NCI-H2227 treated with DMSO at 0.1 percent for 48 hours (cell line): ENCODE measurements at regions not wholly inside any gene's neighbourhood (a gene's known extent, or its start where the extent isn't known, plus 50 kb on each side); places are given as distances from the start of the nearest gene placed in this dataset.
"Not testable (repeated sequence)": the region's sequence is repeated elsewhere in the genome, so short reads cannot be mapped to it uniquely, and the experiment has no call there.

Experiments used
- DNase-seq: peaks from one replicate; lab custom pipeline; 2025; lab: John Stamatoyannopoulos, UW

GRCh38 chr11:114942207-114942606, 263.9 kb downstream of the NXPE2 start:
- DNase-seq = no peak

GRCh38 chr11:114949614-114950351, 271.5 kb downstream of the NXPE2 start:
- no peak for DNase-seq

- no peak for DNase-seq
Observed at GRCh38 chr11:114953039-114953438, 274.7 kb downstream of the NXPE2 start.

- no peak for DNase-seq
Observed at GRCh38 chr11:114955923-114956322, 277.6 kb downstream of the NXPE2 start.

GRCh38 chr11:114956566-114956965, 278.2 kb downstream of the NXPE2 start:
- no peak for DNase-seq

GRCh38 chr11:114959953-114960505, 281.7 kb downstream of the NXPE2 start:
- no peak for DNase-seq

DNA sequence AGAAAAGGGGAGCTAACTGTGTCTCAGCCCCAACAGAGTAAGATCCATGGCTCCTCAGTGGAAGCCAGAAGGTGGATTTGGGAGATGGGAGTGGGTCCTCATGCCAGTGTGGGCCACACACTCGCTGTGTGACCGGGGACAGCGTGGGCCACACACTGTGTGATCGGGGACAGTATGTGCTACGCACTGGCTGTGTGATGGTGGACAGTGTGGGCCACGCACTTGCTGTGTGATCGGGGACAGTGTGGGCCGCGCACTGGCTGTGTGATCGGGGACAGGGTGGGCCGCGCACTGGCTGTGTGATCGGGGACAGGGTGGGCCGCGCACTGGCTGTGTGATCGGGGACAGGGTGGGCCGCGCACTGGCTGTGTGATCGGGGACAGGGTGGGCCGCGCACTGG, 282.5 kb downstream of the NXPE2 start:
- not testable (repeated sequence) for DNase-seq

- DNase-seq = no peak
Observed at GRCh38 chr11:114964676-114965214, 286.4 kb downstream of the NXPE2 start.

GRCh38 chr11:114970927-114971645, 292.8 kb downstream of the NXPE2 start:
- no peak for DNase-seq

DNA sequence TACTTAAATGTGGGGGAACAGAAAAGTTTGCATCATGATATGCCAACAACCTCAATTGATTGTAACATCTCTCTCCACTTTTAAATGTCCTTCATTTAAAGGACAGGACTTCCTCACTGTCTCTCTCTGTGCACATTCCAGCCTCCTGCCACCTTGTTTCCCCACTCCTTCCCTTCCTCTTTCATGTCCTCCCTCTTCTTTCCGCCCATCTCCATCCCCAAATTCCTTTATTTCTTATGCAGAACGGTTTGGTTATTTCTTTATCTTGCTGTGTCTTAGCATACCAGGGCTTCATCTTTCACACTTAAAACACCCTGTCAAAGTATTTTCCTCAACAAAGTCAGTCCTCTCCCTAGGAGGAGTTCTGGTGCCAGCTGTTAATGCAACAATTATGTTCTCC, 293.8 kb downstream of the NXPE2 start:
- DNase-seq = no peak

- no peak for DNase-seq
Observed at GRCh38 chr11:114977651-114978050, 299.3 kb downstream of the NXPE2 start.

DNA sequence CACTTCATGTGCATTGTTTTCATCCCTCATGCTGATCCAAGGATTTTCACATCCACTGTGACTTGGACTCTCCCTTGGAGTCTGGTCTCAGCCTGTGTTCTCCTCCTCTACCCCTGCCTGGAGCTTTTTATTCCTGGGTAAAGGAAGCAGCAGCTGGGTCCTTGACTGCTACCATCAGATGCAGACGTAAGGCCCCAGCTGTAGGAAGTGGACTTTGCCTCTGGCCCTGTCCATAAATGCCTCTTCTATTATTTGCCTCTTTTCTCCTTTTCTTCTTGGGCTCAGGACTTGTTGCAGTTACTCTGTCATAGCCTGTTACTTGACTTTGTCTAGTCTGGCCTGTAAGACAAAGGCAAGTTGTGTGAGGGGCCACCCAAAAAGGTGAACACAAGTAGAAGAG, 303.8 kb downstream of the NXPE2 start:
- no peak for DNase-seq

DNA sequence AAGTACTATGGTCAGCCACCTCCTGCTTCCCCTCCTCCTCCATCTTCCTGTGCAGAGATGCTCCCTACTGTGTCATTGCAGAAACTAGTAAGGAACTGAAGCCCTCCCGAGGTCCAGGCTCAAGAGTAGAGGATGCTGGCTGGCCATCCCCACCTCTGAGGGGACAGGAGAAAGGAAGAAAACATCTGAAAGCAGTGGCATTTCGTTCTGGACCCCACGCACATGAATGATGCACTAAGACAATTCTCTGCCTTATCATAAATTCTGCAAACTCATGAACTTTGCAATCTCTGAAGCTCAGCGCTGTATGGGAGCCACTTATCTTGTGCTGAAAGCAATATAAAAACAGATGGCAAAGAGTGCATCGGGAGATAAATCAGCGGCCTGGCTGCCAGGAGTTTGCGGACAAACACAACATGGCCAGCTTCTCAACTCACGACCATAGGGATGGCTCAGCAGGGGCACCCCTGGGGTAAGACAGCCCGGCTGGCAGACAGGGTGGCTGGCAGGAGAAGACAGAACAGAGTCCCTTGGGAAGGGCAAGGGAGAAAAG, 306.4 kb downstream of the NXPE2 start:
- no peak for DNase-seq

- DNase-seq = no peak
Observed at GRCh38 chr11:114986365-114986764, 308.0 kb downstream of the NXPE2 start.

- no peak for DNase-seq
Observed at GRCh38 chr11:114987186-114987760, 308.9 kb downstream of the NXPE2 start.

DNA sequence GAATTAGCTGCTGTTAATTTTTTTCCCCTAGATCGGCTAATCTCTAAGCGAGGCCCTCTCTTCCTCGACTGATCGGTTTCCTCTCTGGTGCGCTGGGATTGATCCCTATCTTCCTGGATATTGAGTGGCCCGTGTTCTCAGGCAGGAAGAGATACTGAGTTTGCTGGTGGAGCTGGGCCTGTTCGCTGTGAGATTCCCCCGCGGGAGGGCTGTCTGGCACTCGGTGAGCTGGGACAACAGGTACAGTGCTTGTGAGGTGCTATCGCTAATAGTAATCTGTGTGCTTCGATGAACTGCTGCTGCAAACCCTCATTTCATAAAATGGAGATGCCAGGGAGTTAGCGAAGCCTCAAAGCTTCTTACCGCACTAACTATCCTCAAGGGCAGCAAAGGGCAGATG, 310.3 kb downstream of the NXPE2 start:
- DNase-seq = no peak

- DNase-seq = no peak
Observed at GRCh38 chr11:114989536-114989935, 311.2 kb downstream of the NXPE2 start.

- DNase-seq = no peak
Observed at GRCh38 chr11:115005663-115006062, 327.3 kb downstream of the NXPE2 start.

- no peak for DNase-seq
Observed at GRCh38 chr11:115007851-115008250, 329.5 kb downstream of the NXPE2 start.

DNA sequence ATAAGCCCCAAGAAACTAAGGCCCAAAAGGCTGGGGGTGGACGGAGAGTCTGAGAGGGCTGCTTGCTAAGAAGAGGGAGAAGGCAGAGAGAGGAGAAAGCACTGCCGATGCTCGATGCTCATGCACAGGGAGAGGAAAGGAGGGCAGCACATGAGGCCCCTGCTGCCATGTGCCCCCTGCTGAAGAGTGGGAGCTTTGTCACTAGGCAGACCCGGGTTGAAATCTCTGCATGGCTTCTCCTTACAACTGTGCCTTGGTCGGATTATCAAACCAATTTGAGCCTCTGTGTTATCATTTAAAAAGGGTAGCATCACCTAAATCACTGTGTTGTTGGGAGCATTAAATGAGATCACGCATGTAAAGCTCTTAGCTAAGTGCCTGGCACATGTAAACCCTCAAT, 330.5 kb downstream of the NXPE2 start:
- DNase-seq = no peak

GRCh38 chr11:115017529-115017928, 339.2 kb downstream of the NXPE2 start:
- no peak for DNase-seq

- DNase-seq = no peak
Observed at GRCh38 chr11:115030166-115030565, 351.8 kb downstream of the NXPE2 start.
